ENCODE measurements at regions not wholly inside any gene's neighbourhood (a gene's known extent, or its start where the extent isn't known, plus 50 kb on each side); places are given as distances from the start of the nearest gene placed in this dataset.

DNA sequence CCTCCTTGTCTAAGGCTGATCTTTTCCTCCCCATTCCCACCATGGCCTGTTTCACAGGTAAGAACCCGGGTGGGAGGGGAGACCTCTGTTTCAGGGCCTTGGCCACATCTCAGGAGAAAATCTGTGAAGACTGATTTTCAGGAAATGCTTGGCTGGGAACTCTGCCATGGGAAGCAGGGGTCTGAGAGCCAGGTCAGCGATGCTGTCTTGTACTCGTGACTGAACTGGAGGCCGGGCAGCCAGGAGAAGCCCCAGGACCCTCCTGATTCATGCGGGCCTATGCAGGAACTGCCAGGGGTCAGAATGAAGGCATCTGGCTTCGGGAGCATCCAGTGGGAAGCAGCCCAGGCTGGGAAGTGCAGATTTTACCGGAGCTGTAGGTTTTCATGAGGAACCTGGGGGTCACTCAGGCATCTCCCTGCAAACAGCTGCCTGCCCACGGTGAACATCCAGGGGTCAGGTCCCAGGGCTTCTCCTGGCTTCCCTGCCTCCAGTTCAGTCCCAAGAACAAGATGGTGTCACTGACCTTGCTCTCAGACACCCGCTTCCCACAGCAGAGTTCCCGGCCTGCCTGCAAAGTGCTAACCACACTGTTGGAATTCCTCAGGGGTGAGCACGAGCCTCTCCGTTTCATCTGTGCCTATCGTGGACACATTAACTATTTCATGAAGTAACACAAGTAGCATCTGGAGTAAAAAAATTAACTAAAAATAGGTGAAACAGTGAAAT is 90.2 kb upstream of the SULF2 start:
- H3K27me3 Mint-ChIP-seq (ENCODE audit: insufficient read depth) = peaks cover 7% of the 10 kb centered on the region
- no peaks in the 10 kb centered on the region for H3K4me1 Mint-ChIP-seq (ENCODE audit: low read depth)
- H3K27ac Mint-ChIP-seq = no peak overlapping the region
- no peaks in the 10 kb centered on the region for H3K36me3 Mint-ChIP-seq (ENCODE audit: low read depth)
- H3K4me3 Mint-ChIP-seq = no peak overlapping the region
- intact Hi-C loops (cut with micrococcal nuclease) = no loop called here
- DNase-seq (ENCODE audit: low spot score) = no peak
- H3K9me3 Mint-ChIP-seq = no peaks in the 10 kb centered on the region

DNA sequence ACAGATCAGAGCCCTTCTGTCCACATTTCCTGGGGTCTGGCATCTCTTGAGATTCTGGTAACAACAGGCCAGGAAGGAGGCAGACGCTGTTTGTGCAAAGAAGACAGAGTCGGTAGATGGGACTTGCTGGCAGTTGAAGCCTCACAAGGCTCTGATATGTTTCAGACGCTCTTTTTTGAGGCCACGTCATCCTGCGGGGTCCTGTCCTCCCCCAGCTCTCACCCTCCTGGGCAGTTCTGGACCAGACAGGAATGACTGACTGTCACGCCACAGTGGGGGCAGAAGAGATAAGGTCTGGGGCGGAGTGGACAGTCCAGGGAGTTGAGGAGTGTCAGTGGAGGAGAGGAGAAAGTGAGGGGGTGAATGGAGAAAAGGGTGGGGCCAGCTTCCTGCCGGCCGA is 87.1 kb upstream of the SULF2 start:
- peaks cover 3% of the 10 kb centered on the region for H3K27me3 Mint-ChIP-seq (ENCODE audit: insufficient read depth)
- no peak for DNase-seq (ENCODE audit: low spot score)
- H3K36me3 Mint-ChIP-seq (ENCODE audit: low read depth) = no peaks in the 10 kb centered on the region
- no peak overlapping the region for H3K27ac Mint-ChIP-seq
- no peaks in the 10 kb centered on the region for H3K9me3 Mint-ChIP-seq
- H3K4me3 Mint-ChIP-seq = no peak overlapping the region
- no peaks in the 10 kb centered on the region for H3K4me1 Mint-ChIP-seq (ENCODE audit: low read depth)
- intact Hi-C loops (cut with micrococcal nuclease) = no loop called here

DNA sequence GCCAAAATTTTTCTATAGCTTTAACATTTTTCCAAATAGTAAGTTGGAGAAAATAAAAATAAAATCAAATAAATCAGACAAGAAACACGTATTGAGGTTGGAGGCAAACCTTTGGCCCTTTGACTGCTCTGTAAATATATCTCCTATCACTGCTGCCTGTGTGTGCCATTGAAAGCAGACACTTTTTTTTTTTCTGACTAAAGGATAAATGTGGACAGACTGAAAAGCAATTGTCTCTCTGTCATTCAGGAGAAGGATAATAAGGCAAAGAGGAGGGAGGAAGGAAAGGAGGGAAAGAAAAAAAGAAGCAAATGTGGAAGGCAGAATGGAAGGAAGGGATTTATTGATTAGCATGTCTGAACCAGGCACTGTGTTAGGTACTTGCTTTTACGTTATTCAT is 85.2 kb upstream of the SULF2 start:
- Mint-ChIP-seq H3K4me3 (no peak overlapping the region), H3K27ac (no peak overlapping the region), H3K4me1 (ENCODE audit: low read depth) (no peaks in the 10 kb centered on the region), H3K36me3 (ENCODE audit: low read depth) (no peaks in the 10 kb centered on the region), H3K9me3 (no peaks in the 10 kb centered on the region), H3K27me3 (ENCODE audit: insufficient read depth) (no peaks in the 10 kb centered on the region)
- intact Hi-C loops (cut with micrococcal nuclease) = no loop called here
- DNase-seq (ENCODE audit: low spot score) = no peak

DNA sequence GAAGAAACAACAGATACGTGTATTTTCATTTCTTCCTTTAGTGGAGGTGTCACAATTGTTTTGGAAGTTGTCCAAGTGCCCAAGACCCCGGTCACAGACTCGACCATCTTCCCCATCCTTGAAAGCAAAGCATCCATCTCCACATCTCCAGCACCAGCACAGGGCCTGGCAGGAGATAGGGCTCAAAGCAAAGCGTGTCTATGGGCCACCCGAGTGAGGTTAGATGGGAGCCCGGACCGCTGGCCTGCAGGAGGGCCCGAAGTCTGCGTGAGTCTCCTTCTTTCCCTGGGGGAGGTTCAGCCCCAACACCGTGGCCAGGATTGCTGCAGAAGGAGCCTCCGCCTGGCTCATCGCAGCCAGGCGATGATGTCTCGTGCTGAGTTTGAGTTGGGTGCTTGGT is 83.5 kb upstream of the SULF2 start:
- Mint-ChIP-seq H3K27ac (no peak overlapping the region), H3K9me3 (no peaks in the 10 kb centered on the region), H3K4me3 (no peak overlapping the region), H3K36me3 (ENCODE audit: low read depth) (no peaks in the 10 kb centered on the region), H3K27me3 (ENCODE audit: insufficient read depth) (no peaks in the 10 kb centered on the region), H3K4me1 (ENCODE audit: low read depth) (no peaks in the 10 kb centered on the region)
- DNase-seq (ENCODE audit: low spot score) = no peak
- intact Hi-C loops (cut with micrococcal nuclease) = no loop called here

DNA sequence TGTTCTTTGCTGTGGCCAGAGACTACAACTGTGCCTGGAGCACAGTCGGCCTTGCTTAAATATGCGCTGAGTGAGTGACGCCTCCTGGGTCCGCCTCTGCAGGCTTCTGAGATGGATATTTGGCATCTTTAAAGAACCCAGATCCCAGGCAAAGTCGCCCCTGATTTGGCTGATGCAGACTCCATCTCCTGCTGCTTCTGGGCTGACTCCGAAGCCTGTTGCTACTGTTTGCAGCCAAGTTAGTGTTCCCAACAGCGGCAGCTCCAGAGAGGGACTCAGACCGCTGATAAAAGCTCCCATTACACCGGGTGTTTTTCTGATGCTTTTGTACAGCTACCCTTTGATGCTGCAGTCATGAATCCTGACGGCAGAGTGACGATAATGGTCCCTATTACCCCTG is 83.0 kb upstream of the SULF2 start:
- intact Hi-C loops (cut with micrococcal nuclease) = no loop called here
- Mint-ChIP-seq H3K27me3 (ENCODE audit: insufficient read depth) (no peaks in the 10 kb centered on the region), H3K4me1 (ENCODE audit: low read depth) (no peaks in the 10 kb centered on the region), H3K4me3 (no peak overlapping the region), H3K27ac (no peak overlapping the region), H3K36me3 (ENCODE audit: low read depth) (no peaks in the 10 kb centered on the region), H3K9me3 (no peaks in the 10 kb centered on the region)
- DNase-seq (ENCODE audit: low spot score) = no peak

DNA sequence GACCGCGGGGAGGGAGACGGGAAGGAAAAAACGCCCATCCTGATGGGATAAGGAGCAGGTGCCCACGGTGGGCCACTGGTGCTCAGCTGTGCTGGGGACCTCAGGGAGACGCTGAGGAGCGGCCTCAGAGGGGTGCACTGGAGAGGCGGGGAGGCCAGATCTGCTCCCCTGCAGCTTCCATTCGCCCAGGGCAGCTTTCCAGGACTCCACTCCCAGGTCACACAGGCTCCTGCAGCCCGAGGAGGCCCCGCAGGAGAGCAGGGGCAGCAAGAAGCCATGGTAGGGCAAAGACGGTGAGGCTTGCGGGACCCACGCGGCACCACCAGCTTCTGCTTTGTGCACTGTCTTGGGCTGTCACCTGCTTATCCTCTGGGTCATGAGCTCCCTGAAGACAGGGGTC is 82.5 kb upstream of the SULF2 start:
- no peak overlapping the region for H3K27ac Mint-ChIP-seq
- no peak for DNase-seq (ENCODE audit: low spot score)
- H3K27me3 Mint-ChIP-seq (ENCODE audit: insufficient read depth) = no peaks in the 10 kb centered on the region
- H3K36me3 Mint-ChIP-seq (ENCODE audit: low read depth) = no peaks in the 10 kb centered on the region
- H3K4me1 Mint-ChIP-seq (ENCODE audit: low read depth) = no peaks in the 10 kb centered on the region
- intact Hi-C loops (cut with micrococcal nuclease) = no loop called here
- no peaks in the 10 kb centered on the region for H3K9me3 Mint-ChIP-seq
- H3K4me3 Mint-ChIP-seq = no peak overlapping the region

DNA sequence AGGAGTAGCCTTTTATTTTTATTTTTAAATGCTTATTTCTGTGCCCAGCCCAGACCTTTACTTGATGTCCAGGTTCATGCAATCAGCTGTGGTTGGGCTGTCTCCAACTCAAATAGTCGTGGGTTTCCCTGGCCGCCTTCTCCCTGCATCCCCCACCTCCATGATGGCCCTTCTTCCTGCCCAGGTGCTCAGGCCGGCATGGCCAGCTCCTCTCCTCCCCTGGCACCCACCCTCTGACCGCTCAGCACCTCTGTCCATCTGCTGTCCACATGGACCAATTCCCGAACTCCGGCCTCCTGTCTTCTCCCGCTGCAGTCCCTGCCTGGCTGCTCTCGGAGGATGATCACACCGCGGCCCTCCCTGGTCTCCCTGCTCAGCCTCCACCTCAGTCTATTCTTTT is 81.2 kb upstream of the SULF2 start:
- Mint-ChIP-seq H3K9me3 (no peaks in the 10 kb centered on the region), H3K4me3 (no peak overlapping the region), H3K27ac (no peak overlapping the region), H3K4me1 (ENCODE audit: low read depth) (no peaks in the 10 kb centered on the region), H3K27me3 (ENCODE audit: insufficient read depth) (no peaks in the 10 kb centered on the region), H3K36me3 (ENCODE audit: low read depth) (no peaks in the 10 kb centered on the region)
- intact Hi-C loops (cut with micrococcal nuclease) = no loop called here
- DNase-seq (ENCODE audit: low spot score) = no peak

DNA sequence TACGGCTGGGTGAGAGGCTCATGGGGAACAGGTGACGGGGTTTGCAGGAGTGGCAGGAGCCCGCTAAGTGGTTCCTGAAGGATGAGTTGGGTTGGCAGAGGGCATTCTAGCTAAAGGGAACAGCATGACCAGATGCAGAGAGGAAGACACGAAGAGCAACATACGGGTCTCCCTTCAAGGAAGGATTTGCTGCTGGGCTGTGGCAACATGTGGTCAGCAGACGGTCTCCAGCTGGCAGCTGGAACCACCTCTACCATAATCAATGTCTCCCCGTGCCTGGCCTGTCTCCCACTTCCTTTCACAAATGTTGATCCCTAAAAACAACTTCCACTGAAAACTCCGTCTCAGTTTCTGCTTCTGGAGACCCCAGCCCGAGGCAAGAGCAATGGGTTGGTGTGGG is 80.6 kb upstream of the SULF2 start:
- H3K27me3 Mint-ChIP-seq (ENCODE audit: insufficient read depth) = no peaks in the 10 kb centered on the region
- H3K9me3 Mint-ChIP-seq = no peaks in the 10 kb centered on the region
- H3K27ac Mint-ChIP-seq = no peak overlapping the region
- no peak overlapping the region for H3K4me3 Mint-ChIP-seq
- intact Hi-C loops (cut with micrococcal nuclease) = no loop called here
- H3K36me3 Mint-ChIP-seq (ENCODE audit: low read depth) = no peaks in the 10 kb centered on the region
- no peak for DNase-seq (ENCODE audit: low spot score)
- H3K4me1 Mint-ChIP-seq (ENCODE audit: low read depth) = no peaks in the 10 kb centered on the region

DNA sequence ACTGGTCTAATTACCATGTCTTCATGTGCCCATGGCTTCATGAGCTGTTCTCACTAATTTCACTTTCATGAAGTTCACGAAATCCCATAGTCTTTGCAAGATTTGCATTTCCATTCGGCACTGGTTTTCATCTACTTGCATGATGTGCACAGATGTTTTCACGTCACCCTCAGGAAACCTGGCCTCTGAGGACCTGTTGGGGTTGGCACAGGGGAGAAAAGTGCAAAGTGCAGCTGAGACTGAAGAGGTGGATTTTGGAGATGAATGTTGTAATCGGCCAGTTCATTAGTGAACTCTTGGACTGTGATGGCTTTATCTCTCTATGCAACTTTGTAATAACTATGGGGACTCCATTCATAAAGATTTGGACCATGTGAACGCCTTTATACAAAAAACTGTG is 80.2 kb upstream of the SULF2 start:
- Mint-ChIP-seq H3K9me3 (no peaks in the 10 kb centered on the region), H3K27me3 (ENCODE audit: insufficient read depth) (no peaks in the 10 kb centered on the region), H3K27ac (no peak overlapping the region), H3K36me3 (ENCODE audit: low read depth) (no peaks in the 10 kb centered on the region), H3K4me3 (no peak overlapping the region), H3K4me1 (ENCODE audit: low read depth) (no peaks in the 10 kb centered on the region)
- intact Hi-C loops (cut with micrococcal nuclease) = no loop called here
- DNase-seq (ENCODE audit: low spot score) = no peak

DNA sequence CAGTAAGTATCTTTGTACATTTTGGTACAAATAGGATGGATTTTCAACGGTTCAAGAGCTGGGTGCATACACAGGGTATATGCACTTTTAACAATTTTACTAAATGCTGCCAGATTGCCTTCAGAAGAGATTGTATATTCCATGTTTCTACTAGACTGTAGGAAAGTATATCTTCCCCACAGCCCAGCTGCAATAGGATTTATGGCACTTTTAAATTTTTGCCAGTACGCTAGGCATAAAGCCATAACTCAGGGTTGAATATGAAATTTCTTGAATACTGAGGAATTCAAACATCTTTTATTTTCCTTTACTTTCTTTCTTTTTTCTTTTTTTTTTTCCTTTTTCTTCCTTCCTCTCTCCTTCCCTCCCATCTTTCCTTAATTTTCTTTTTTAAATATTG is 78.7 kb upstream of the SULF2 start:
- Mint-ChIP-seq H3K27ac (no peak overlapping the region), H3K9me3 (no peaks in the 10 kb centered on the region), H3K4me3 (no peak overlapping the region), H3K36me3 (ENCODE audit: low read depth) (no peaks in the 10 kb centered on the region), H3K27me3 (ENCODE audit: insufficient read depth) (peaks cover 2% of the 10 kb centered on the region), H3K4me1 (ENCODE audit: low read depth) (no peaks in the 10 kb centered on the region)
- no peak for DNase-seq (ENCODE audit: low spot score)
- intact Hi-C loops (cut with micrococcal nuclease) = no loop called here

DNA sequence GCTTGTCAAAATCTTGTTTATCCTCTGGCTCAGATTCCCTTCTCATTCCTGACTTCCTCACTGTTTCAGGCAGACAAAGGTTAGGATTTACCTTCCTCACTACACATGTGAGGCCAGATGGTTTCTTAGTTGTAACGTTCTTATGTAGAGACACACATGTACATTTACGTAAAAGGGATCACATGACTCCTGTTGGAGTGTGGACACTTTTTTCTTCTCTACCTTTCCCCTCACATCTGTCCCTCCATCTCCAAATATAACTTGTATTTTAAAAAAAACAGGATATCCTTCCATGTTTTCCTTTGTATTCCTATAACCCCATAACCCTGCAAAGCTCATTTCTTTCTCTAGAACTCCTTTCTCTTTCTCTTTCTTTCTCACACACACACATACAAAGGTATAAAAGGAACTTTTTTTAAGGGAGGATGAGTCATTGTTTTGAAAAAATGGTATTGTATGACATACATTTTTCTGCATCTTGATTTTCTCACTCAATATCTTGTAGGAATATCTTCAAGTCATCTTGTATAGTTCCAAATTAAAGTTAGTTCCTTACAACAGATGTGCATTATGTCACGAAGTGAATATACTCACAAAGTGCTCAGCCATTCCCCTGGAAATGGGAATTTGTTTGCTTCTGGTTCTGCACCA is 78.2 kb upstream of the SULF2 start:
- Mint-ChIP-seq H3K9me3 (no peaks in the 10 kb centered on the region), H3K4me1 (ENCODE audit: low read depth) (no peaks in the 10 kb centered on the region), H3K27ac (no peak overlapping the region), H3K27me3 (ENCODE audit: insufficient read depth) (peaks cover 2% of the 10 kb centered on the region), H3K36me3 (ENCODE audit: low read depth) (no peaks in the 10 kb centered on the region), H3K4me3 (no peak overlapping the region)
- no peak for DNase-seq (ENCODE audit: low spot score)
- intact Hi-C loops (cut with micrococcal nuclease) = no loop called here

DNA sequence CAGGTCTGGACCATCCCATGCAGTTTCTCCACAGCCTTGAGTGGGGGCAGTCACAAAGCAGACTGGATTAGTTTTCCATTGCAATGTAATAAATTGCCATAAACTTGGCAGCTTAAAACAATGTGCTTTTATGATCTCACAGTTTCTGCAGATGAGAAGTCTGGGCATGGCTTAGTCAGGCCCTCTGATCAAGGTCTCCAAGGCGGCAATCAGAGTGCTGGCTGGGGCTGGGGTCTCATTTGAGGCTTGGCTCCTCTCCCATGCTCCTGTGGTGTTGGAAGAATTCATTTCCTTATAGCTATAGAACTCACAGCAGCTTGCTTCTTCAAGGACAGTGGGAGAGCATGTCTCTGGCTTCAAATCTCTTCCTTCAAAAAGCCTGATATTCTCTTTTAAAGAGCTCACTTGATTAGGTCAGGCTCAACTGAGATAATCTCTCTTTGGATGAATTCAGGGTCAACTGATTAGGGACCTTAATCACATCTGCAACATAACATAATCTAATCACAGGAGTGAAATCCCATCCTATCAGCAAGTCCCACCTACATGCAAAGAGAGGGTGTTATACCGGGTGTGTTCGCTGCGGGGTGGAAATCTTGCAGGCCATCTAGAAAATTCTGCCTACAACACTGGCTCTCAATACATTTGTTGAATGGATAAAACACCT is 77.4 kb upstream of the SULF2 start:
- H3K27ac Mint-ChIP-seq = no peak overlapping the region
- no peaks in the 10 kb centered on the region for H3K4me1 Mint-ChIP-seq (ENCODE audit: low read depth)
- H3K36me3 Mint-ChIP-seq (ENCODE audit: low read depth) = no peaks in the 10 kb centered on the region
- intact Hi-C loops (cut with micrococcal nuclease) = no loop called here
- no peak overlapping the region for H3K4me3 Mint-ChIP-seq
- no peaks in the 10 kb centered on the region for H3K9me3 Mint-ChIP-seq
- peaks cover 2% of the 10 kb centered on the region for H3K27me3 Mint-ChIP-seq (ENCODE audit: insufficient read depth)
- no peak for DNase-seq (ENCODE audit: low spot score)

DNA sequence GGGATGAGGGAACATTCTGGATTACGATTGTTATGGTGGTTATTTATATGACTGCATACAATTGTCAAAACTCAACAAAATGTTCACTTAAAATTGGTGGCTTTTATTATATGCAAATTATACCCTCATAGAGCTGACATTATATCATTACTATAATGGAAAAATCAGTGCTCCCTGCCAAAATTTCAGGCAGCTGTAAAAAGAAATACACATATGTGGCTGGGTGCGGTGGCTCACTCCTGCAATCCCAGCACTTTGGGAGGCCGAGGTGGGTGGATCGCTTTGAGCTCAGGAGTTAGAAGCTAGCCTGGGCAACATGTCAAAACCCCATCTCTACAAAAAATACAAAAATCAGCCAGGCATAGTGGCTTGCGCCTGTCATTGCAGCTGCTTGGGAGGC is 75.8 kb upstream of the SULF2 start:
- Mint-ChIP-seq H3K27me3 (ENCODE audit: insufficient read depth) (peaks cover 2% of the 10 kb centered on the region), H3K36me3 (ENCODE audit: low read depth) (no peaks in the 10 kb centered on the region), H3K27ac (no peak overlapping the region), H3K4me3 (no peak overlapping the region), H3K4me1 (ENCODE audit: low read depth) (no peaks in the 10 kb centered on the region), H3K9me3 (no peaks in the 10 kb centered on the region)
- no peak for DNase-seq (ENCODE audit: low spot score)
- intact Hi-C loops (cut with micrococcal nuclease) = no loop called here
